CD4-positive, alpha-beta T cell treated with Interleukin-17A for 1 hour (primary cell): ENCODE measurements at regions not wholly inside any gene's neighbourhood (a gene's known extent, or its start where the extent isn't known, plus 50 kb on each side); places are given as distances from the start of the nearest gene placed in this dataset.

Experiments
- DNase-seq: peaks from one replicate; pipeline ENCODE4 v3.0.0-alpha.2; 2020

DNA sequence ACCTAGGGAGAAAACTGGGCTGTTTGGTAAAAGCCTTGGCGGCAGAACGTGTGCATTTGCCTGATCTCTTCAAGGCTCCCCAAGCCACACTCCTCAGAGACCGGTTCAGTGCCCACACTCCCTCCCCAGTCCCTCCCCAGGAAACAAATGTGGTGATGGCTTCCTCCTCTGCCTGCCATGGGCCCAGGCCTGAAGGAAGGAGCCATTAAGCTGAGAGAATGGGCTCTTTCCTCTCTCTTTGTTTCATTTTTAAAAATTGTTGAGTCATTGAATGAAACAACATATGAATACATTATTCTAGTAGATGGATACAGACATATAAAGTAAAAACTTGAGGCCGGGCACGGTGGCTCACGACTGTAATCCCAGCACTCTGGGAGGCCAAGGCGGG, 50.6 kb upstream of the YWHAQ start:
- peak; percentile 65 for DNase-seq

DNA sequence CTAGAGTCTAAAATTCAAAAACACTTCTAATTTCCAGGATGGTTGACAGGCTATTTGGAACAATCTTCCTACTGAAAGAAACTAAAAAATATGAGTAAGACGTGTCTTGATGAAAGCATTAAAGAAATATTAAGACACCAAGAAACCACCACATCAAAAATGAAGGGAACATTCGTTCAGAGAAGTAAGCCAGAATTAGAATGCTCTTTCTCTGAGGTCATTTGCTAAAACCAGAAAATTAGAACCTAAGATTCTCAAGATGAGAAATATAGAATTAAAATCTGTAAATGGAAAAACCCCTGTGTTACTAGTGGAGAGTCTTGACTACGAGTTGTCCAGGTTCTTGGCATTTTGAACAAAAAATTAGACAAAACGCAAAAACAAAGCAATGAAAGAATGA, 54.8 kb upstream of the YWHAQ start:
- DNase-seq: no peak

DNA sequence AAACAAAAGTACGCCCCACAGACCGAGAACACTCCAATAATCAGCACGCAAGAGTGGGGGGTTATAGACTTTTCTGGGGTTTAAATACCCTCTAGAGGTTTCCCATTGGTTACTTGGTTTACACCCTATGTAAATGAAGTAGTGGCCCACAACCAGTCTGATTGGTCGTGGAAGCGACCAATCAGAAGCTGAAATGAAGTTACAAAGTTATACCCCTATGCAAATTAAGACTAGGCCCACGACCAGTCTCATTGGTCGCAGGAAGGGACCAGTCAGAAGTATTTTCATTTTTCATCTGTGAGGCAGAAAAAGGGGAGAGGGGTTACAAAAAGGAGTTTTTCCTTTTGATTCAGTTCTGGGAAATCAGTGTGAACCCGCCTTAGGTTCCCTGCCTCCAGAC, 55.3 kb upstream of the YWHAQ start:
- no peak for DNase-seq

DNA sequence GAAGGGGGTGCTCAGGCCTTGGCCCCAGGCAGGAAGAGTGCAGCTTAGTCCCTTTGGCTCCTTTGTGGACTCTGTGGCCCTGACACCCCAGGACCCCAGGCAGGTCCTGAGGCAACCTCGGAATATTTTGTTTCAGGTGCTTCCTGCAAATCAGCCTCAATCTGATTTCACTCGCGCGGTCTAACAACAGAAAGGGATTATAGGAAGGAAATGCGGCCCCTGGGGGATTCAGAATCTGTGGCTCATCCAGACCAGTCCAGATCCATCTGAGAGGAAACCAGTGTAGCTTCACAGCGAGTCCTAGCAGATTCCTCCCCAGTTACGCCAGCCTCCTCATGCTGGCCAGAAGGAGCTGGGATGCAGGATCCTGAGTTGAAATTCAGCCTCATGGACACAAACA, 59.5 kb upstream of the YWHAQ start:
- DNase-seq: no peak

DNA sequence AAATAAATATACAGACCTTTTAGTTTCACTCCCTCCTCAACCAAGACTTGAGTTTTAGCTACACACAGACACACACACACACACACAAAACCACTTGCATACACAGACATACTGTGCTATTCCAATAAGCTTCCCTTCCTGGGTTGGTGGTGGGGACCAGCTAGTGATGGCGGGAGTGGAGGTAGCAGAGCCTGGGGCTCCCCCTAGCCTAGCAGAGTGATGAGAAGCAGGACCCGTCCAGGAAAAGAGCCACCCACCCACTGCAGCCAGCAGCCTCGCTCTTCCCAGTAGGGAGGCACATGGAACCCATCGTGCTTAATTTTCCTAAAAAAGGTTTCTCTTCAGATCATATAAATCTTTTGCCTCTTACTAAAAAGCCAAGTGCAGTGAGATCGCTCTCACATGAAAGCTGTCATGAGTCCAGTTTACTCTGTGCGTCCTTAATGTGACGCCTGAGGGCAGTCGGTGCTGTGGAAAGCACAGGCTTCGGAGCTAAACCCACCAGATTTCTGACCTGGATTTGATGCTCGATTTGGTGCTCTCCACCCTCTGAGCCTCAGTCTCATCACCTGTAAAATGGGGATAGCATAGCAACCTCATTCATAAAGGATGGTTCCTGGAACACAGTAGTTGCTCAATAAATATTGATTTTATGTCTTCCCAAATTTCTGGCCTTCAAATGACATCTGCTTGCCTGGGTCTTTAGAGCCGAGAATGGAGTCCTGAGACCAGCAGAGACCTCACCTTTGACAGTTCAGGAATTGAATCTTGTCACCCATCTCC, 60.1 kb upstream of the YWHAQ start:
- no peak for DNase-seq

DNA sequence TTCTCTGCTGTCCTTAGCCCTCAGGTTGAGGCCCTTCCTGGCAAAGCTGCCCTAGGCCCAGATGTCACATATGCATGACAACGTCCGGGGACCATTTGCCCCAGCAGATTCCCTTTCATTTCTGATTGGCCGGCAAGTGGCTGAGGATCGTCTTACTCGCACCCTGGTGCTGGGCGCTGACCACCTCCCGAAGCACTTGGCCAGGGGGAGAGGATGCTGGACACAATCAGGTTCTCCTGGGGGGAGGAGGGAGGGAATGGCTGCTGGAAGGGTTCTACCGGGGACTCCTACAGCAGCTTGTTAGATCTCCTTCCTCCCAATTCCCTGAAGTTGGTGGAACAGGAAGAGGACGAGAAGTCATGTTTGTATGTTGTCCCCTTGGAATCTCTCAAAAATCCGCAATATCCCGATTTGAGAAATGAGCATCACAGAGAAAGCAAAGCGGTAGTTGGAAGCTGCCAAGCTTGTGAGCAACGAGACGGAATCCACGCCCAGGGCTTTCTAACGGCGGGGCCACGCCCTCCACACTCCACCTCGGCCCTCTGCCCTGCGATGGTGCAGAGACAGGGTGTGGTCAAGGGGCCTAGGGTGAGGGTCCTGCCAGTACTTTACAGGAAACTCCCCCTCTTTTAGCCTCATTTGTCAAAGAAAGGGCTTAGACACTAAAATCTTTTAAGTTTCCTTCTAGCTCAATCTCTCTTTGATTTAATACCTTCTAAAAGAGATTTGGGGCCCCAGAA, 61.8 kb upstream of the YWHAQ start:
- DNase-seq: no peak

DNA sequence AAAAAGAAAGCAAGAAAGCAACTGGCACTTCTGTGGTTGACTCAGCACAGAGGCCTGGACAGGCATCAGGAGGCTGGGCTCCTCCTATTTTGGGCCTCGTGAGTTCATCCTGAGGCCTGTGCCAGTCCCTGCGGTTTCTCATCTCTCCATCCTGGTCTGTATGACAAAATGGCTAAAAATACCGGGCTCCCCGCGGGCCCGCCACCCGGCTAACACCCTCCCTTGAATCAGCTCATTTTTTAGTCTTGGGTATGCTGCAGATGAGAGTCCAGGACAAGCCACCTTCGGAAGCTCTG, 62.3 kb upstream of the YWHAQ start:
- DNase-seq: peak; percentile 34

DNA sequence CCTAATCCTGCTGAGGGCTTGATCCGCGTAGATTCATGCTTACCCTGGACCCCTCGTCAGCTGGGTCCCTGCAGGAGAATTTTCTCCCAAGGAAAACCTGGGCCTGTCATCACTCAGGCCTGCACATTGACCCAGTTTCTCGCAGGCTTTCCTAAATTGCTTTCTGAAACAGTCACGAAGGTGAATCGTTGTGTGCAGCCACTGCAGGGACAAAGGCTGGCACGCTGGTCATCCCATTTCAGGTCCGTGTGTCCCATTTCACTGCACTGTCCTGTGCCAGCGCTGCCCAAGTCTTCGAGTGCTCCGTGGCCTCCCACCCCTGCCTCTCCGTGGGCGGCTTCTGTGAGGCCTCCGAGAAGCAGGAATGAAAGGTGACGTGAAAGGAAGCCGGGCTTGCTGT, 62.8 kb upstream of the YWHAQ start:
- no peak for DNase-seq

DNA sequence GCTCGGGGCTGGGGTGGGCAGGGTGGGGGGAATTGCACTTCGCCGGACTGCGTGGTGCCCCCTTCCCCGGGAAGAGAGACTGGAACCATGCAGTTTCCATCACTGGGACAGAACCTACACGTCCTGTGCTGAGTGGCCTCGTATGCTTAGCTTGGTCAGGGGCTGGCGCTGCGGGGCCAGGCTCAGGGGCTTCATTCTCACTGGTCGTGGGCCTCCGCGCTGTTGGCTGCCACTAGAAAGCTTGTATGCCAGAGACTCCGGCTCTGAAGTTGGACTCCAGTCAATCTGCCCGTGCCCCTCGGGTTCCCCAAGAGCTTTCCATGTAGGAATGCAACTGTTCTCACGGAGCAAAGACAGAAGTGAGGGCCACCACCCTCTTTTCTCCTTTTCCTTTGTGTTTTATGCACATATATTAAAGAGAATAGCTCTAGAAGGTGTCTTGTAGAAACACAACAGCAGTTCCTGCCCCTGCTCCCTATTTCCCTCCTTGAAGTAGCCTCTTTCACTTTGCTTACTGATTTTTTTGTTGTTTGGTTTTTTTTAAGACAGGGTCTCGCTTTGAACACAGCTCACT, 64.0 kb upstream of the YWHAQ start:
- no peak for DNase-seq

DNA sequence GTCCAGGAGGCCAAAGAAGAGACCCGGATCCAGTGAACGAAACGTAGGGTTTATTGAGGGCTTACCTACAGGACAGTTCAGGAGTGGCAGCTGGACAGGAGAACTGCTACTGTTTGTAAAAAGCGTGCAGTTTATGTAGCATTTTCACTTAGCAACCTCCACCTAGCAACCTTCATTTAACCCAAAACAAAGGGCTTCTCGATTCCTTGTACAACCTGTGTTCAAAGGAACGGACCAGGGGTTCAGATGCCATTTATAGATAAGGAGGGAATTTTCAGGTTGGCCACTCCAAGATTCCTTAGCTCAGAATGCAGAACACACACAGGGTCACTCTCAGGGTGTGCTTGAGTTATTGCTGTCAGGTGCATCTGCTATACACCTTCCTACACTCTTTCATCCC, 65.1 kb upstream of the YWHAQ start:
- no peak for DNase-seq

DNA sequence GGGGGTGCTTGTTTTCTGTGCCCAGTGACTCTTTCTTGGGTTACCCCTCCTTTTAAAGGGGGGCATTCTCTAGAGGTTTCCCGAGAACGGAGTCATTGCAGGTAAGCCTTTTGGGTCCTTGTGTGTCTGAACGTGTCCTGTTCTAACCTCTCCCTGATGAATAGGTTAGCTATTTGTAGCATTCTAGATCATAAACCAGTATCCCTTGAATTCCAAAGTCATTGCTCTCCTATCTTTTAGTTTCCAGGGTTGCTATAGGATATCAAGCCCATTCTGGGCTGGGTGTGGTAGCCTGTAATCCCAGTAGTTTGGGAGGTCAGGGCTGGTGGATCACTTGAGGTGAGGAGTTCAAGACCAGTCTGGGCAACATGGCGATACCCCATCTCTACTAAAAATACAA, 65.9 kb upstream of the YWHAQ start:
- DNase-seq: no peak

DNA sequence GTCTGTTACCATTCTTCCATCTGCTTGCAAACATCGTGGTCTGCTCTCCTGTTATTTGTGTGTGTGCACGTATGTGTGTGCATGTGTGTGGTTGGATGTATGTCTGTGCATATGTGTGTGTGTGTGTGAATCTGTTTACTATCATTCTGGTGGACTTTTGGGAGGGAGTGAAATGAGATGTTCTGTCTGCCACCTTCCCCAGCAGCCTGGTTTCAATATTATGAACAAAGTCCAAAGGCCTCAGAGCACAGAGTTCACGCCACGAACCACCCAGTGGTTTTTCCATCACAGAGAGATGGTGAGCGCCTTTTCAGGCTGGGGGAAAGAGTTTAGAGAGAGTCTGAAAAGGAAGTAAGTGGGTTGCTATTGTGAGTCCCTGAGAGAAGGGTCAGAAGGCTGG, 67.1 kb upstream of the YWHAQ start:
- DNase-seq: peak; percentile 29

DNA sequence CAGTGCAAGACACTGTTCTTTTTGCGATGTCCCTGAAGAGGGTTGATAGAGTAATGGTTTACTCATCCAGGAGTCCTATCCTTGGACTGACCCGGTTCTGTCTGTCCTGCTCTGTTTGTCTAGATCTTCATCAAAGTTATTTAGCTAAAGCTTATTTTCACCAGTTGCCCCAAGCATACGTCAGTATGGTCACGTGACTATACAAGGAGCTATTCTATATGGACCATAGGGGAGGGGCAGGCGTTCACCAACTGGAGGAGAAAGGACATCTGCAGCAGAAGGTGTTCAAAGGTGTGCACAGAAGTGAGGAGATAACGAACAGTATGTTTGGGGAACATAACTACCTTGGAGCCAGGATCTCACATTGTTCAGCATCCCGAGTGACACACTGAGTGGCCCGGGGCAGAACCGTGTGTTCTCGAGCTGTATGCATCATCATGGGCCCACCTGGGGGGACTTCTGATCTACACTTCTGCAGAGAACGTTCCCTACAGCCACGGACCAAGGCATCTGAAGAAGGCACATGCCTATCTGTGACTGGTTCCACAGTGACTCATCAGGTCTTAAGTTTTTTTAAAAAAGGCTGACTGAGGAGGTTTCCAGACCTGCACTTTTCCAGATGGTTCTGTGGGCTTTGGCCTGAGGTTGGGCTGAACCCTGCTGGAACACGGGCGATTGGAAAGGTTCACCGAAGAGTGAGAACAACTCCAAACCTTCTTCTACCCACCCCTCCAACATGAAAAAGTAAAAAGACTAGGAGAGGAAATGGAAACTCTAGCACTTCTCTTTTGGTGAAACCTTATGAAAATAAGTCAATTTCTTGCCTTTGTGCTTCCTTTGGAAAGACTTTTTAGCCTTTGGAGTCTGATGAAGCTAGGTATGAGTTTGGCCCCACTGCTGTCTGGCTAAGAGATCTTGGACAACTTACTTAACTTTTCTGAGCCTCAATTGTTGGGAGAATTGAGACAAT, 68.6 kb upstream of the YWHAQ start:
- no peak for DNase-seq

DNA sequence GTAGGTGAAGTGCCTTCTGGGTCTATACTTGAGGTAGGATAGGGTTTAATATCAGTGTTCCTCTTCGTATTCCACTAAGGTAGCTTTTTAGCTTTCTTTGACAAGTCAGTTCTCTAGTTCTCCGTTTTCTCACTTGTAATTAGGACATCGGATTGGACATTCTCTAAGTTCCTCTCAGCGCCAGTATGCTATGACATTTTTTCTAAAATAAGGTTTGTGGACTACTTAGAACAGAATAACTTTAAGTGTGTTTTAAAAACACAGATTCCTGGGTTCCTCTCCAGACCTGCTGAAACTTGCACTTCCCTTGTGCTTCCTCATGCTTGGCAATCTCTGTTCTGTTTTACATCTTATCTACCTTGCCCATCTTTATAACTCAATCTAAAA, 69.3 kb upstream of the YWHAQ start:
- no peak for DNase-seq

DNA sequence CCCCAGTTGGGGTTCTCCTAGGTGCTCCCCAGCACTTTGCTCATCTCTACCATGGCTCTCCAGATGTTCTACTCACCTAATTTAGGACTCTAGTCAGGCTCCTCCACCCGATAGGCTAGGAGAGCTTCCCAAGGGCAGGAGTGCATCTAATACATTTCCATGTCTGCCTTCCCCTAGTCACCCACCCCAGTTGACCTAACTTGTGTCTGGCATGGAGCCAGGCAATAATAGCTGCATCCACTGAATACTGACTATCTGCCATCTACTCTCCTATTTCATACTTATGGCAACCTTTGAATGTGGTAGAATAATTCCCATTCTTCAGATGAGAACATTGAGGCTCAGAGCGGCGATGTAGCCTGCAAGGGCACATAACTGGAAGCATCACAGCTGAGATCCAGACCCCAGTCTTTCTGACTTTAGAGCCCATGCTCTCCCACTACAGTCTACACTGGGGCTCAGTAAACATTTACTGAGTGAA, 71.8 kb upstream of the YWHAQ start:
- no peak for DNase-seq

DNA sequence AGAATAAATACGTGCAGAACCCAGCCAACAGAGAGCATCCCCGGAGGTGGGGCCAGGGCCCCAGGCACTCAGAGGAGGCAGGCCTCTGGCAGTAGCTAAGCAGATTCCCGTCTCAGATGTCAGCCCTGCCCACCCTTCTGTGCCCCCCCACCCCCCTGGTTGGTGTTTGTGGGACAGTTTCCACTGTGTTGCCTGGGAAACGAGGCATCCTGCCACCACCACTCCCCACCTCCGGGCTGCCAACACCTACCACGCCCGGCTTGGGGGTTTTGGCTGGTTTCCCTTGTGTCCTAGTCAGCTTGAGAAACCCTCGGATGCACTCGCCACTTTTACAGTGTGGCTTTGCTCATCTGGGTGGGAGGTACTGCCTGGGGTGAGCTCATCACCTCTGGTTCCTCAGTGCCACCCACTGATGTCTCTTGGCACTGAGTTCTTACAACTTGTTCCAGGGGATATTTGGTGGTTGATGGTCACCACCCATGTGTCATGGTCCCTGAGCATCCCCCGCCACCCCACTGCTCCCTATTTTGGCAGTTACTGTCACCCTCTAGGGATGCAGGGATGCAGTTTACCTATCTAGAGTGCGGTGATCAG, 72.4 kb upstream of the YWHAQ start:
- DNase-seq: peak; percentile 96

DNA sequence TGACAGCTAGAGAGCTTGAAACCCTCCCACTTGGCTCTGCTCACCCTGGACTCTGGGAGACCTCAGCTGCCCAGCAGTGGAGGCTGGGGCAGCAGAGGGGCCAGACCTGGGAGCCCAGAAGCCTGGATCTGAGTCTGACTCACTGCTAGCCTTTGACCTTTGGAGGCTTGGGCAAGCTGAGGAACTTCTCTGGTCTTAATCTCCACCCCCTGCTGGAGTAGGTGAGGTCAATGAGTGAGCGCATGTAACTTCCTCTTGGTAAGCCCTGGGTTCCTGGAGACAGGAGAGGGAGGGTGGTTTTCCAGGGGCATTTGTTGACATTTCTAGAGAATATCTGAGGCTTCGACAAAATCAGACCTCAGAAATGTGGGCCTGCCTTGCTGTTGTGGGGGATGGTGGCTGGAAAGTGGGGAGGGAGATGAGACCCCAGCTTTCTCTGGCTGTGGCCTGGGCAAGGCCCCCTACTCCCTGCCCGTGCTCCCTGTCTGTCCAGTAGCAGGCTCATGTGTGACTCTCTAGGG, 73.0 kb upstream of the YWHAQ start:
- peak; percentile 58 for DNase-seq

DNA sequence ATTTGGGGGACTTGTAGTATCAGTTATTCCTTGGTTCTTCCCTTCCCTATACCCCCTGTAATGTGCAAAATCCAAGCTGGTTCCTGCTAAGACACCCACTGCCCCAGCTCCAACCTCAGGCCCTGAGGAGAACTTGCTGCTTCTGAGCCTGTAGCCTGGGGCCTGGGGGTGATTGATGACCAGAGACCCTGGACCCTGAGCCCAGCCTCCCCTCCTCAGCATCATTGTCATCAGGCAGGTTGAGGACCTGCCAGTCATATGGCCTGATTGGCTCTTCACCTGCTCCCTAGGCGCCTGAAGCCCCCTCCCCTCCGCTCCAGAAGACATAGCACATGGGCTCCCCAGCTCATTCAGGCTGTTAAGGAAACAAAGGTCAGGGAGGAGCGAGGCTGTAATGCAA, 73.8 kb upstream of the YWHAQ start:
- DNase-seq: no peak

DNA sequence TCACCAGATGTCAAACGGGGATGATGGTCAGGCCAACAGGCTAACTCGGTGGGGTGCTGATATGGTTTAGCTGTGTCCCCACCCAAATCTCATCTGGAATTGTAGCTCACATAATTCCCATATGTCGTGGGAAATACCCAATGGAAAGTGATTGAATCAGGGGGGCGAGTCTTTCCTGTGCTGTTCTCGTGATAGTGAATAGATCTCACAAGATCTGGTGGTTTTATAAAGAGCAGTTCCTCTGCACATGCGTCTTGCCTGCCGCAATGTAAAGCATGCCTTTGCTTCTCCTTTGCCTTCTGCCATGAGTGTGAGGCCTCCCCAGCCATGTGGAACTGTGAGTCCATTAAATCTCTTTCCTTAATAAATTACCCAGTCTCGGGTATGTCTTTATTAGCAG, 74.4 kb upstream of the YWHAQ start:
- DNase-seq: no peak

DNA sequence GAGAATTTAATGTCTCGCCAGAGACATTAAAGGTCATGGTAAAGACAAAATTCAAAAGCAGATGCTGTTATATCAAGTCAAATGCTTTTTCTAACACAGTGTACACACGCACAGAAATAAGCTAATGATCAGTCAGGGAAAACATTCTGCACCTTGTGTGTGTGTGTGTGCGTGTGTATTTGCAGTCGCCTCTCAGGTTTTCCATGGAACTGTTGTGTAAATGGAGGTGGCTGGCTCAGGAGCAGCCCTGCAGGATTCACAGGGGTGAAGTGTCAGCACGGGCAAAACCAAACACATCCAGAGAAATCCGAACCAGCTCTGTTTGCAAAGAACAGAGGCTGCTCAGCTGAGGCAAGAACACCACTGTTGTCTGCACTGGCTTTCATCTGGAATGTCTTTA, 76.2 kb upstream of the YWHAQ start:
- DNase-seq: no peak

DNA sequence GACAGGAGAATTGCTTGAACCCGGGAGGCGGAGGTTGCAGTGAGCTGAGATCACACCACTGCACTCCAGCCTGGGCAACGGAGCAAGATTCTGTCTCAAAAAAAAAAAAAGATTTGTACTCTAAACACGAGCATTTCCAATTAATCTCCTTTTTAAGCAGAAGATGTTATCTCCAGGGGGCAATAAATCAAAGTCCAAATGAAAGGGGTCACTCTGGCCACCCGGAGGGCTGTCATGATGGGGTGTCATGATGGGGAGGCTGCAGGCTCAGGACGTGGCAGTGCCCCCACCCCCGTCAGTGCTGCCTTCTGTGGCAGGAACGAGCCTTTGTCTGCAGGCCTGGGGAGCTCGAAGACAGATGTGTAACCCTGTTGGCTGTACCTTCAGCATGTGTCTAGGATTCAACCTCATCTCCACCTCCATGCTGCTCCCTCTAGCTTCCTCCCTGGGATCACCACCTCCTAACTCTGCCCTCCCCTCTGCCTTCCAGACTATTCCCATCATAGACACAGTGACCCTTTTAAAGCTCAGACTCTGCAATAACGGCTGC, 76.9 kb upstream of the YWHAQ start:
- DNase-seq: no peak
